GM04503 (cell line): ENCODE measurements at regions not wholly inside any gene's neighbourhood (a gene's known extent, or its start where the extent isn't known, plus 50 kb on each side); places are given as distances from the start of the nearest gene placed in this dataset.

ENCODE experiments used
- DNase-seq: peaks from one replicate; pipeline ENCODE4 v3.0.0-alpha.2; 2012; ENCODE audit warnings: low read depth

DNA sequence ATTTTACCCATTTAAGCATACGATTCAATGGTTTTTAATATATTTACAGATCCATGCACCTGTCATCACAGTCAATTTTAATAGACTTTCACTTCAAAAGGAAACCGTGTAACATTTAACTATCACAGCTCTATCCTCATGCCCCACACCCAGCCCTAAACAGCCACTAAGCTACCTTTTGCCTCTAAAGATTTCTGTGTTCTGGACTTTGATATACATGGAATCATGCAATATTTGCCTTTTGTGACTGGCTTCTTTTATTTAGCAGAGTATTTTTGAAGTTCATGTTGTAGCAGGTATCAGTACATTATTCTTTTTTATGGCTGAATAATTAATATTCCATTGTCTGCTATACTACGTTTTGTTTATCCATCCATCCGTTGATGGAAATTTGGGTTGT, 50.3 kb upstream of the STX16 start:
- no peak for DNase-seq

DNA sequence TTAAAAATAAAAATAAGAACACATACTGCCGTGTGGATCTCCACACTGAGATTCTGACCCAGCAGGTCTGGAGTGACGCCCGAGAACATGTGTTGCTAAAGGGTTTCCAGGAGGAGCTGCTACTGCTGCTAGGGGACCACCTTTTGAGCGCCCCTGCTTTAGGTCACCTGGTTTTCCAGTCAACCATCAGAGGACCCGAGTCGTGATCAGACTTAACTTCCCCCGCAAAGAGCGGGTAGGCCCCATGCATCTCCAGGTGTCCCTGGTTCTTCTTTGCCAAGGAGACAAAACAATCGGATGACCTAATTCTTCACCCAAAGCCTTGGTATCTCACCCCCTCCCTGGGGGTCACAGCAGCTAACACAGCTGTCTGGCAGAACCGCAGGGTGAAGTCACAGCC, 51.1 kb upstream of the STX16 start:
- no peak for DNase-seq

DNA sequence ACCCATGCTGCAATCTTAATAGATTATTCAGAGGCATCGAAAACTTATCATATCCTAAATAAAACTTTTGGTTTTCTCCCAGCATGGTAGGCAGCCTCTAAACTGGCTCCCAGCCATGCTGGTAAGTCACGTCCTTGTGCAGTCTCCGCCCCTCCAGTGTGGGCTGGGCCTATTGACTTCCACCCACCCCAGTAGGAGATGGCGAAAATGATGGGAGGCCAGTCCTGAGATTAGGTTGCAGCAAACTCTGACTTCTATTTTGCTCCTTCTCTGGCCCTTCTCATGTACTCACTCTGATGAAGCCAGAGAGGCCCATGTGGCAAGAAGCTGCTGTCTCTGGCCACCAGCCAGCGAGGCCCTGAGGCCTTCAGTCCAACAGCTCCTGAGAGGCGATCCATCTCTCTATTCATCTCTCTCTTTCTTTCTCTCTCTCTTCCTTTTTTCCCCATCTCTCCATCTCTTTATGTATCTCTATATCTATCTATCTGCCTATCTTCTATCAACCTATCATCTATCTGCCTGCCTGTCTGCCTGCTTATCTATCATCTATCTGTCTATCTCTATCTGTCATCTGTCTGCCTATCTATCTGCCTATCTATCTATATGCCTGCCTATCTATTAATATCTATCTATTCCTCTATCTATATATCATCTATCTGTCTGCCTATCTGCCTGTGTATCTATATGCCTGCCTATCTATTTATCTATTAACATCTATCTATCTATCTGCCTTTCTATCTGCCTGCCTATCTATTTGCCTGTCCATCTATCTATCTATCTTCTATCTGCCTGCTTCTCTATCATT, 52.7 kb upstream of the STX16 start:
- peak; percentile 42 for DNase-seq

DNA sequence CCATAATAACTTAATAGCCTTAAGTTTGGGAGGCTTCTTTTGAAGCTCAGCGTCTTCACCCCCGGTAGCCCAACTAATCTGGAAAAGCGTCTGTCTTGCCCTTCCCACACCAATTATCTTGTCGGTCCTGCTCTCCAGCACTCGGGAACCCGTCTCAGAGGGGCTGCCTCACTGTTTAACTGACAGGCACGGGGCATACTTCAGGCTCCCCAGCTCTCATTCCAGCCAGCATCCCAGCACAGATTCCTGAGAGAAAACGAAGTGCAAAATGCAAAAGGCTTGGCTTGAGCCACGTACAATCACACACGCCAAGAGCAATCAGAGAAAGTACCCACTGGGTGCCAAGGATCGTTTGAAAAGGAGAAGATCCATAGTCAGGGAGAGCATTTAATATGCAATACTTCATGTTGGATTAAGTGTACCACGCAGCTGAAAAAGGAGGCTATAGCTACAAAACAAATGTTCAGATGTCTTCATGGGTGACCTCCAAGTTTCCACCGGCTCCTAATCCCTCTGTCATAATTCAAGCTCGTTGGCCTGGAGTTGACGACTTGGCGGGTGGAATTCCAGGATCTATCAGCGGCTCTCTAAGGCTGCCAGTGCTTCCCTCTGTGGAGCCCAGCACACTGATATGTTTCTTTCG, 53.7 kb upstream of the STX16 start:
- DNase-seq: peak; percentile 38

DNA sequence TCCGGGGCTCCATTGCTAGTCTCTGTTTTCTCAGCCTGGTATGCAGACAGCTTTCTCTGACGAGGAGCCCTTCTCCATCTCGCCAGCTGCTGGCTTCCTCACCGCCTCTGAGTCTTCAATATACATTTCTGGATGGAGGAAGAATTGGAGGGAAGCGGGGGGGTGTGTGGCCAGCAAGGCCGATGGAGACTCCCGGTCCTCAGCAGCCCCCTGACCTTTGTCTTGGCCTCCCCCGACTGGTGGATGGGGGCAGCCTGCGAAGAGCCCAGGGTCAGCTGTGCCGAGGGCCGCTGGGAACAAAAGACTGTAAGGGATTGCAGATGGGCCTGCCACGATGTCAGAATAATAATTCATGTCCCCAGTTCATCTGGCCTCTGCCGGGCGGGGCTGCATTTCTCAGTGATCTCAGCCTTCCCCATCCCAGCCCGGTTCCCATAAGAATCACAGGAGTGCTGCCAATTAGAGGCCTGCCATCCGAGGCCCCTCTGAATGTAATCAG, 54.3 kb upstream of the STX16 start:
- peak; percentile 53 for DNase-seq

DNA sequence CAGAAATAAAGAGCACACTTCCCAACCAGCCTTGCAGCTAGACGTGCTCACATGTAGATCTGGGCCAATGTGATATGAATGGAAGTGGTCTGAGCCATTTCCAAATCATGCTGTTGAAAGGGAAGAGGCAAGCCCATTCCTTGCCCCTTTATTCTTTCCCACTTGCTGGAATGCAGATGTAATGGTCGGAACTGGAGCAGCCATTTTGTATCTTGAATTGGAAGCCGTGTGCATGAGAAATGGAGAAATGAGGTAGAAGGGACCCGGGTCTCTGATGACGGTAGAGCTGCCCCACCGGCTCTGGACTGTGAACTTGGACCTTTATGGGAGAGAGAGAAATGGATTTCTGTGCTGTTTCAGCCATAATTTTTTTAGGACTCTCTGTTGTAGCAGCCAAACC, 54.8 kb upstream of the STX16 start:
- DNase-seq: no peak

DNA sequence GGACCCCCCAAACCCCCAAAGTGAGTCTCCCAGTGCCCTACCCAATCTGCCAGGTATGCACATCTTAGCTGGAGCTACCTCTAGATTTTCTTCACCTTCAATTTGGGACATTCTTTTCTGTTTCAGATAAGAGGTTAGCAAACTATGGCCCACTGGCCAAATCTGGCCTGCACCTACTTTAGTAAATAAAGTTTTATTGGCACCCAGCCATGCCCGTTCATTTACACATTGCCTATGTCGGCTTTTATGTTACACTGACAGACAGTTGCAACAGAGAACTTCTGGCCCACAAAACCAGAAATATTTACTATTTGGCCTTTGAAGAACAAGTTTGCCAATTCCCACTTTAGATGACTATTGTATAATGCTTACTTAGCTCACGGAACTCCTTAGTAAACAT, 55.9 kb upstream of the STX16 start:
- no peak for DNase-seq

DNA sequence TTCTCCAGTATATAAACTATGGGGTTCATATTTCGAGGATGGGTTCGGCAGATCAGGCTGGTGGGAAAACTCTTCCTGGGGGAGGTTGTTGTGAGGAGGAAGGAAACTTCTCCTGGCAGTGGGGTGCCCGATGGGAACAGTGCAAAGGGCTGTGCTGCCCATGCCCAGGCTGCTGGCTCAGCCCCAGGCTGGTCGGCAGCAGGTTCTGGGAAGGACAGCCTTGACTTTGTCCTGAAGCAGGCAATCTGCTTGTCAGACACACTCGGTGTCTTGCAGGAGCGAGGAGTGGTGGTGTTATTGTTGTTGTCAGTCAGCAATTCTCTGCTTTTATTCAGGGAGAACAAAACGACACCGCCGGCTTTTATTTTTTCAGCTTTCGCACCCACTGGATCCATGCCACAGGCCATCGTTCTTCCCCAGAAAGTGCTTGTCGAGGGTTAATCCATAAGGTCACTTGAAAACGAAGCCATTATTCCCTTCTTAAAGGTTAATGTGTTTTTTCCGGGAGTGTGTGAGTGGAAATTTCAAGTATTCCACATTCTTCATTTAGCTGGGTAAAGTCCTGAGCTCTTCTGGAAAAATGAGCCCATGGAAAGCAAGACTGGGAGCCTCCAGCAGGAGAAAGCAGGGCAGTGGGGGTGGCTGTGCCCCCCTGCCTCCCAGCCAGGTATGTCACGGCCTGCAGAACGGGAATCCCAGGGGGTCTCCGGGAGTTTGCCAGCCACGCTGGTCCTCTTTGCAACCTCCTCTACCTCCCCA, 57.0 kb upstream of the STX16 start:
- no peak for DNase-seq

DNA sequence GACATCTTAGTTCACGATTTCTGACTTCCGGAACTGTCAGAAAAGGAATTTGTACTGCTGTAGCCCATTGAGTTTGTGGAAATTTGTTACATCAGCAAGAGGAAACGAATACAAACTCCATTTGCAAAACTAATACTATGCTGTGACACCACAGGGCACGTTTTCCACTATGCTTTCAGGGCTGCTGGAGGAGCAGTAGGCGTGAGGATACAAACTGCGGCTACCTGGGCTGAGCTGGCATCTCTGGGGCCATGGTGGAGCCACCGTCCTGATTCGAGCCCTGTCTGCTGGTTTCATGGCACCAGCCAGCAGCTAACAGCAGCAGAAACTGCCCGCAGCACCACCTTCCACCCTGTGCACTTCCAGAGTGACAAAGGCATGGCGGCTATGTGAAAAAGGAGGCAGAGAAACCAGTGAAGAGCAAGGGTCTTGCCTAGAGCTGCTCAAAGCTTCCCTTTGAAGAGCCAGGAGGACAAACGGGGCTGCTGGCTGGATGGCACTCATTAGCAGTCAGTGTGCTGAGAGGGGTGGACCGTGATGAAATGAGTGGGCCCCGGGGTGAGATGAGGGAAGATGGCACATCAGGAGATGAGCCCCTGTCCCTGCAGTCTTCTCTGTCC, 58.9 kb upstream of the STX16 start:
- no peak for DNase-seq

DNA sequence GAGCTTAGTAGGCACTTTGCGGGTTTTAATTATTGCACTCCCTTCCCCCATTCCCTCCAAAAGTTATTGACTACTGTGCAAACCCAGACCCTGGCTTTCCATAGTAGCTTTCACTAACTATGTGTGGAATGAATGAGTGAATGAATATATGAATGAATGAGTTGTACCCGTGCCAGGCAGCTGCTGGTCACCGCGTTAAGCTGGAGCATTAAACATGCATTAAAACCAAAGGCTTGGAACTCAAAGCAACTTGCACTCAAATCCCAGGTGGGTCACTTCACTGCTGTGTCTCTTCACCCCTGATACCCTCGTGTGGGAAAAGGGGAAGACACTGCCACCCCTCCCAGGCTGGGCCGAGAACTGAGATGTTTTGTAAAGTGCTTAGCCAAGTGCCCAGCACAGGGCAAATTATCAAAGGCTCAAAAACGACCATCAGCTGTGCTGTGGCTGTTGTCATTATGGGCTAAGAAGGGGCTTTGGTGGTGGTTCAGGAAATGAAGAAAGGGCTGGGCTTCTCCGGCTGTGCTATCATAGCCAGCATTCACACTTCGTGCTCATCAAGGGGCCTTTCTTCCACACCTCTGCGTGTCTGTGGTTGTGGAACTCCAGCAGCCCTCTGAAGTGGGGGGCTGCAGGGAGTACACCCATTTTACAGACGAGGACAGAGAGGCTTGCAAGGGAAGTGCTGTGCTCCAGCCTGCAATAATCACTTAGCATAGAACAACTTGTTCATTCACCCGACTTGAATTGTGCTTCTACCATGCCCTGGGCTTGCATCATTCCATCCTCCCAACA, 60.2 kb upstream of the STX16 start:
- no peak for DNase-seq

DNA sequence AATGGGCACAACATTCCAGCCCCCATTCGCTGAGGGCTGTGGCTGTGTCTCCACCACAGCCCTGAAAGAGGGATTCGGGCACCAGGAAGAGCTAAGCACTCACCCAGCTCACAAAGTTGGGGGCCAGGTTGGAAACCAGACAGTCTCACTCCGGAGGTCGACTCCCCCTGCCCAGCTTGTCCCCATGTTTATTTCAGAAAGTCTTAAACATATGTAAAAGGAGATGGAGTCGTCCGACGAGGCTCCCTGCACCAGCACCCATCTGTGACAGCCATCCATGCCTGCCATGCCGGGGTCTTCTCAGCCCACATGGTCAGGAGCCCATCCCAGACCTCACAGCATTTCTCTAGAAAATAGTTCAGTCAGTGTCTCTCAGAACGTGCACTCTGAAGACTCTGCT, 63.6 kb upstream of the STX16 start:
- no peak for DNase-seq

DNA sequence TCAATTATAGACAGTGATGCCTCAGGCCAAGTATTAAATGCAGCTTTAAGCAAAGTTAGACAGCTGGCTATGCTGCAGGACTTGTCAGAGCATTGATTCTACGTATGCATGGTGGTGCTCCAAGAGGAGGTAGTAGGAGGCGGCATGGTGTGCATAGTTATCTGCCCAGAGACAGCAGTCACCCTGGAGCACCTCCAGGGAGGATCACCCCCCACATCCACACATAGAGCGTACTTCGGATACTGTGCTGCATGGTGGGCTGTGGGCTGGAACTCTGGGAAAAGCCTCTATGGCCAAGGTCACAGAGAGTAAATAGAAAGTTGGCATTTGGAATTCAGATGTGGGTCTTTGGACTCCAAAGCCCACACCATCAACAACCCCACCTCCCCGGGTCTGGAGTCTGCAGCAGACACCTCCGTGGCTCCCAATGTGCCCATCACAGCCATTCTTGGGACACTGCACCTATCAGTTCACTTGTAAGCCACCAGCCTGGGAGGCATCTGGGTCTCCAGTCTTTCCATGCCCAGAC, 64.5 kb upstream of the STX16 start:
- no peak for DNase-seq

DNA sequence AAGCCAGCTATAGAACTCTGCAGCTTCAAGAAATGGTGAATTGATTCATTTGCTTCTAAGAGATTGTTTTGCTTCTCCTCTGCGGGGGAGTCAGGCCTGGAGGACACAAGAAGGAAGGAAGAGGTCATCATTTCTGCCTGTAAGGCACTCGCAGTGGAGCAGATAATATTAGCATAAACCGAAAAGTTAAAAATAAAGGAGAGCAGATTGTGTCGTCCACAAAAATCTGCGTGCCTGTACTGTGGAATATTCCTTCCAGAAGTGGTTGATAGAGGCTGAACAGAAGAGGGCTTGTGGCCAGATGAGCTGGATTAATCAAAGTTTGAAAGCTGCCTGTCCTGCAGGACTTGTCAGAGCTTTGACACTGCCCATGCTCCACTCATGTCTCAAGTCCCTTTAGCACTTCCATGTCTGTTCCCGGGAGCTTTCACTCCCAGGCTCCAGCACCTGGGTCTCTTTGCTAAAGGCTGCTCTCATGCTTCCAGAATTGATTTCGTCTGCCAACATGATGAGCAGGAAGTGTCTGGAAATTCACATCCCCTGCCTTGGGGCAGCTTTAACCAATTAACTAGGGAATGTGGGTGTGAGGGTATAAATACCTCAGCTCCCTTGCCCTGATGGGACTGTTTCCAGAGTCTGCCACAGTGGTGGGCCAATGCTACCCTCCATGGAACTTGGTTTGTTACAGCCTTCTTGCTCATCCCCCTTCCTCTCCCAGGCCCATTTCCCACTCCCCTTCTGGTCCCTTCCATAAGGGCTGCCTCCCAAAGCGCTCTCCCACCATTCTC, 65.1 kb upstream of the STX16 start:
- no peak for DNase-seq

DNA sequence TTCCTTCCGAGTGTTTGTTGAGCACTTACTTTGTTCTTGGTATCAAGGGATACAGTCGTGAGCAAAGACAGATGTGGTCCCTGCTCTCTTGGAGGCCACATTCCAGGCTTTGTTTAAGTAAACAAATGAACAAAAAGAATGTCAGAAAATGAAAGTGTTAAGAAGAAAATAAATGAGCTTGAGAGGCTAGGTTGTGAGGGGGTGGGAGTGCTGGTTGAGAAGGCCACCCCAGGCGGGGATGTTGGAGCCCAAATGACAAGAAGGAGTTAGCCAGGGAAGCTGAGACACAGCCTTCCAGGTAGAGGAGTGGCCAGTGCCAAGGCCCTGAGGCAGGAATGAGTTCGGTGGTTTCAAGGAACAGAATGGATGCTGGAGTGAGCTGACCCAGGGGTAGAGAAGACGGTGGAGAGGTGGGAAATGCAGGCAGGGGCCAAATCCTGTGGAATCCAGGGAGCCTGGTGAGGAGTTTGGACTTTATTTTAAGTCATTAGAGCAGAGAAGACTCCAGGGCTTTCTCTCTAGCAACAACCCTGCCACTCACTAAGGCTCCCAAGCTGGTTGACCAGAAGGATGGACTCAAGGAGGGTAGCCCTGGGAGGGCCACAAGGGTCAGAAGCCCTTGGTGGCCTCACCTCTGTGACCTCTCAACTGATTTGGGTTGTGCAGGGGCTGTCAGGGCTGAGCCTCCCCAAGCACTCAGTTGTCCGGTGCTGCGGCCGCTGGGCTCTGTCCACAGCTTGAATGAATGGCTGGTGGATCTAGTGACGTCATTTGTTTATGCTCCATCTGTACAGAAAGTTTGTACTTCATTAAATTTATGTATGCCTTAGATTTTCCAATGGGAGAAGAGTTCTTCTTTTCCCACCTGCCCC, 66.0 kb upstream of the STX16 start:
- DNase-seq: no peak

DNA sequence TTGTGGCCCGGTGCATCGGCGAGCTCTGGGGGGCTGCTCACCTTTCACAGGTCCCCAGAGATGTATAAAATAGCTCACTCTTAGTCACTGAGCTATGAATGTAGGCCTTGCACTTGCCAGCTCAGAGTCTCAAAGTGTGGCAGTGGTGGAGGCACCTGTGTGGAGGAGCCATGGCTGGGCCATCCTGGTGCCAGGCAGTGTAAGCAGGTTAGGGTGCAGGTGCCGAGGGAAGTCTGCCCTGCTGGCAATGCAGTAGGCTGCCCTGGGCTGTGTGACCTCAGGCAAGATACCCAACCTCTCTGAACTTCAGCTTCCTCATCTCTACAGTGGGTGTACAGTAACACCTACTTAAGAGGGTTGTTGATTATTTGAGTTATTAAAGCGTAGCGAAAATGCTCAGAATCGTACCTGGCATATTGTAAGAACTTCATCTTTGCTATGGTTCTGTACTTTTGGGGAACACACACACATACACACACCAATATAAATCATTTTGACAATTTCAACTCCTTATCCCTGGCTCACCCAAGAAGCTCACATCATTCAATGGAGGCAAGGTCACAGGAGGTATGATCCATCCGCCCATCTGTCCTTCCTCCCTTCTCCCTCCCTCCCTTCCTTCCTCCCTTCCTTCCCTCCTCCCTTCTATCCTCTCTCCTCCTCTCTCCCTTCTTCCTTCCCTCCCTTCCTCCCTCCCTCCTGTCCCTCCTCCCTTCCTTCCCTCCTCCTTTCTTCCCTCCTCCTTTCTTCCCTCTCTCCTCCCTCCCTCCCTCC, 66.8 kb upstream of the STX16 start:
- no peak for DNase-seq

DNA sequence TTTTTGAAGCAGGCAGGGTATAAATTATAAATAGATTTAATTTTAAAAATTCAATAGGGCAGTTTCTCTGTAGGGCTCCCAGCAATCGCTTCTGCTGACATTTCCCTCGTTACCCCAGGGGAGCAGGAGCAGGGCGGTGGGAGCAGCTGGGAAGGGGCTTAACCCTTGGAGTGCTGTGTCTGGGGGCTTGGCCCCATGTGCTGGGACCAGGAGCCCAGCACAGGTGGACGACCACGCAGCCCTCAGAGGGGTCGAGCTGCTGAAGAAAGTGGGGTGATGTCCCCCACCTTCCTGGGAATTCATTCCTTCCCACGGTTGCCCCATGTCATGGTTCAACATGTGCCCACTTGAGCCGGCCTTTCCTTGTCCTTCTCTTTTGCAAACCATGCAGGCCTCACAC, 67.5 kb upstream of the STX16 start:
- DNase-seq: no peak

DNA sequence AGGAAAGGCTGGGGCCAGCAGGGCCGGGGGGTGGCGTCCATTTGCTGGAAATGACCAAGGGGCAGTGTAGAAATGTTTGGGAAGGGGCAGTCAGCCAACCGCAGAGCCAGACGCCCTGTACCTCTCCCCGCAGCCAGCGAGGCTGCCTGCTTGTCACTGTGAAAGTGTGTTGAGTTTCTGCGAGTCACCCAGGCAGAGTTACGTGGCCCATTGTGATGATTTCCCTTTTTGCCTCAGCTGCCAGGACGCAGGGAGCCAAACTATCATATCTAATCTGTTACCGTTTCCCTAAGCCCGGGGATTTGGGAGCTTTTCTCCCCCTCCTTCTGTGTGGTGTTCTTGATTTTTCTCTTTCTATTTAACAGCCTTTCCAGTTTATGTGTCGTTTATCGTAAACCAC, 67.9 kb upstream of the STX16 start:
- DNase-seq: no peak

DNA sequence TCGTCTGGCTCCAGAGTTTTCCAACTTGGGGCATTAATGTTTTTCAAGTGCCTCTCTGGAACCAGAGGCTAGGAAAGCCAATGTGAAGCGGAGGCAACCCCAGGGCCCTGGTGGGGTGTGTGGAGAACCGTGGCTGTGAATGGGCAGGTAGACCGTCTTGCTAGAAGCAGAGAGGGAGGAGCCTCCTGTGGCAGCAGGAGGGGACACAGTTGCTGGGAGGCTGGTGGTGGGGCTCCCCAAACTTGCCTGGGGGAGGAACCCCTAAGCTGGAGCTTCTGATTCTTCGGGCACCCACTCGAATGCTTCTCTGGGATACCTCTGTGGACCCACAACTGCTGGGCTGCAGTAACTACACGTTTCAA, 65.3 kb upstream of the APCDD1L start:
- no peak for DNase-seq
